ENCODE measurements at regions not wholly inside any gene's neighbourhood (a gene's known extent, or its start where the extent isn't known, plus 50 kb on each side); places are given as distances from the start of the nearest gene placed in this dataset.

GRCh38 chrX:129227366-129227765 is 295.9 kb downstream of the SMARCA1 start:
- TF ChIP-seq POLR2AphosphoS2 (conservative IDR thresholded peaks at IDR 0.05; ENCODE audit: low read length), result no peak
- TF ChIP-seq, protein P1, sequence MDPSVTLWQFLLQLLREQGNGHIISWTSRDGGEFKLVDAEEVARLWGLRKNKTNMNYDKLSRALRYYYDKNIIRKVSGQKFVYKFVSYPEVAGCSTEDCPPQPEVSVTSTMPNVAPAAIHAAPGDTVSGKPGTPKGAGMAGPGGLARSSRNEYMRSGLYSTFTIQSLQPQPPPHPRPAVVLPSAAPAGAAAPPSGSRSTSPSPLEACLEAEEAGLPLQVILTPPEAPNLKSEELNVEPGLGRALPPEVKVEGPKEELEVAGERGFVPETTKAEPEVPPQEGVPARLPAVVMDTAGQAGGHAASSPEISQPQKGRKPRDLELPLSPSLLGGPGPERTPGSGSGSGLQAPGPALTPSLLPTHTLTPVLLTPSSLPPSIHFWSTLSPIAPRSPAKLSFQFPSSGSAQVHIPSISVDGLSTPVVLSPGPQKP (IDR thresholded peaks at IDR 0.05; ENCODE audit: low read depth, low read length), result no peak
- TF ChIP-seq RCOR1 (IDR thresholded peaks at IDR 0.05; ENCODE audit: low read depth, low read length), result no peak
- TF ChIP-seq FOSL2 (IDR thresholded peaks at IDR 0.05), result no peak
- TF ChIP-seq FOSL2 (CRISPR knock-in tag; IDR thresholded peaks at IDR 0.05), result no peak
- TF ChIP-seq, protein P2, sequence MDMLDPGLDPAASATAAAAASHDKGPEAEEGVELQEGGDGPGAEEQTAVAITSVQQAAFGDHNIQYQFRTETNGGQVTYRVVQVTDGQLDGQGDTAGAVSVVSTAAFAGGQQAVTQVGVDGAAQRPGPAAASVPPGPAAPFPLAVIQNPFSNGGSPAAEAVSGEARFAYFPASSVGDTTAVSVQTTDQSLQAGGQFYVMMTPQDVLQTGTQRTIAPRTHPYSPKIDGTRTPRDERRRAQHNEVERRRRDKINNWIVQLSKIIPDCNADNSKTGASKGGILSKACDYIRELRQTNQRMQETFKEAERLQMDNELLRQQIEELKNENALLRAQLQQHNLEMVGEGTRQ (IDR thresholded peaks at IDR 0.05), result no peak
- TF ChIP-seq, protein P3, sequence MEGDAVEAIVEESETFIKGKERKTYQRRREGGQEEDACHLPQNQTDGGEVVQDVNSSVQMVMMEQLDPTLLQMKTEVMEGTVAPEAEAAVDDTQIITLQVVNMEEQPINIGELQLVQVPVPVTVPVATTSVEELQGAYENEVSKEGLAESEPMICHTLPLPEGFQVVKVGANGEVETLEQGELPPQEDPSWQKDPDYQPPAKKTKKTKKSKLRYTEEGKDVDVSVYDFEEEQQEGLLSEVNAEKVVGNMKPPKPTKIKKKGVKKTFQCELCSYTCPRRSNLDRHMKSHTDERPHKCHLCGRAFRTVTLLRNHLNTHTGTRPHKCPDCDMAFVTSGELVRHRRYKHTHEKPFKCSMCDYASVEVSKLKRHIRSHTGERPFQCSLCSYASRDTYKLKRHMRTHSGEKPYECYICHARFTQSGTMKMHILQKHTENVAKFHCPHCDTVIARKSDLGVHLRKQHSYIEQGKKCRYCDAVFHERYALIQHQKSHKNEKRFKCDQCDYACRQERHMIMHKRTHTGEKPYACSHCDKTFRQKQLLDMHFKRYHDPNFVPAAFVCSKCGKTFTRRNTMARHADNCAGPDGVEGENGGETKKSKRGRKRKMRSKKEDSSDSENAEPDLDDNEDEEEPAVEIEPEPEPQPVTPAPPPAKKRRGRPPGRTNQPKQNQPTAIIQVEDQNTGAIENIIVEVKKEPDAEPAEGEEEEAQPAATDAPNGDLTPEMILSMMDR (IDR thresholded peaks at IDR 0.05), result no peak
- no peak for TF ChIP-seq ZNF302 (CRISPR knock-in tag; IDR thresholded peaks at IDR 0.05)
- no peak for TF ChIP-seq MYC (IDR thresholded peaks at IDR 0.05; ENCODE audit: borderline replicate concordance, low read length)

Measured in A549 (cell line).